ENCODE measurements at regions not wholly inside any gene's neighbourhood (a gene's known extent, or its start where the extent isn't known, plus 50 kb on each side); places are given as distances from the start of the nearest gene placed in this dataset.

GRCh38 chr12:27868139-27868538 is 88.1 kb upstream of the MANSC4 start:
- TF ChIP-seq CTCF (IDR thresholded peaks at IDR 0.05; ENCODE audit: insufficient read depth, low read length, missing control alignments), result no peak
- DNase-seq (ENCODE audit: low read depth, low spot score), result peak; percentile 94
- POLR2A ChIA-PET, result interaction anchor here (0.8 to 1.5 kb wide), 4 partner anchors 24 to 102 kb away, joined by 3 to 5 read pairs (median 4); no protein-coding TSS in a partner anchor
- CTCF ChIA-PET, result interaction anchor here (1.0 to 1.6 kb wide), 4 partner anchors 12 to 72 kb away, joined by 3 to 7 read pairs (median 3); no protein-coding TSS in a partner anchor
- no peak overlapping the region for H3K4me3 ChIP-seq (ENCODE audit: low read depth, low read length)

GRCh38 chr12:27866373-27867101 is 86.5 kb upstream of the MANSC4 start:
- no peak overlapping the region for H3K4me3 ChIP-seq (ENCODE audit: low read depth, low read length)
- CTCF ChIA-PET, result interaction anchor here (1.6 kb wide), 1 partner anchor 74 kb away, joined by 7 read pairs; no protein-coding TSS in a partner anchor
- DNase-seq (ENCODE audit: low read depth, low spot score), result peak; percentile 54
- TF ChIP-seq CTCF (IDR thresholded peaks at IDR 0.05; ENCODE audit: insufficient read depth, low read length, missing control alignments), result no peak
- POLR2A ChIA-PET, result no interaction called here

GRCh38 chr12:27865421-27865820 is 85.4 kb upstream of the MANSC4 start:
- no peak for TF ChIP-seq CTCF (IDR thresholded peaks at IDR 0.05; ENCODE audit: insufficient read depth, low read length, missing control alignments)
- CTCF ChIA-PET, result interaction anchor here (1.8 kb wide), 1 partner anchor 44 kb away, joined by 7 read pairs; no protein-coding TSS in a partner anchor
- POLR2A ChIA-PET, result no interaction called here
- DNase-seq (ENCODE audit: low read depth, low spot score), result peak; percentile 67
- H3K4me3 ChIP-seq (ENCODE audit: low read depth, low read length), result no peak overlapping the region

DNA sequence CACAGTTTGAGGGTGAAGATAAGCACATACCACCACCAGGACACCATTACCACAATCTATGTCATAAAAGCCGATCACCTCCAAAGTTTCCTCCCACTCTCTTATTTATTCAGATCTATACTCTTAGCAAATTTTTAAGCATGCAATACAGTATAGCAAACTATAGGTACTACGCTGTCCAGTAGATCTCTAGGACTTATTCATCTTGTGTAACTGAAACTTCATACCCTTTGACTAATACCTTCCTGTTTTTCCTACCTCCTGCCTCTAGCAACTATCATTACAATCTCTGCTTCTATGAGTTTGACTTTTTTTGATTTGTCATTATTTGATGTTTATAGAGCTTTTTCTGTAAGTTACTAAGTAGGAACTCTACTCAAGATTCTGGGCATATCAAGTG is 84.5 kb upstream of the MANSC4 start:
- TF ChIP-seq CTCF (IDR thresholded peaks at IDR 0.05; ENCODE audit: insufficient read depth, low read length, missing control alignments), result no peak
- no peak overlapping the region for H3K4me3 ChIP-seq (ENCODE audit: low read depth, low read length)
- no peak for DNase-seq (ENCODE audit: low read depth, low spot score)
- CTCF ChIA-PET, result interaction anchor here (1.8 kb wide), 1 partner anchor 44 kb away, joined by 7 read pairs; no protein-coding TSS in a partner anchor
- POLR2A ChIA-PET, result no interaction called here

DNA sequence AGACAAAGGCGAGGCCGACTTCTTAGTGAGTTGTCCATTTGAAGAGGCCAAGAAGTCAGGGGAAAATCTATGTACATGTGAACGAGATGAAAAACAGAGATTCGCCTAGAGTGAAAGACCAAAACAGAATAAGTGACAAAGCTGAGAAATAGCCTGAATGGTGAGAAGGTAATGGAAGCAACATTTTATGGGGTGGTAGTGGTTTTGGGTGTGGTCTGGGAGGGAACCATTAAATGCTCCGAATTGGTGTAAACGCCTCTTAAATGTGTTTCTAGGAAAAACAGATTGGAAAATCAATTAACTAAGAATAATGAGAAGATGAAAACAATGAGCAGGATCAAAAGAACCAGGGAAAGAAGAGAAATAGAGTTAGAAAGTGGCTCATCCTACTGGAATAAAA is 83.8 kb upstream of the MANSC4 start:
- CTCF ChIA-PET, result interaction anchor here (1.8 kb wide), 1 partner anchor 43 kb away, joined by 7 read pairs; no protein-coding TSS in a partner anchor

More for the DNA sequence above, 83.8 kb upstream of the MANSC4 start:
- no peak for DNase-seq (ENCODE audit: low read depth, low spot score)
- no peak overlapping the region for H3K4me3 ChIP-seq (ENCODE audit: low read depth, low read length)
- no peak for TF ChIP-seq CTCF (IDR thresholded peaks at IDR 0.05; ENCODE audit: insufficient read depth, low read length, missing control alignments)
- POLR2A ChIA-PET, result no interaction called here

All from AG04449 (cell line).